H54 (cell line): ENCODE measurements at regions not wholly inside any gene's neighbourhood (a gene's known extent, or its start where the extent isn't known, plus 50 kb on each side); places are given as distances from the start of the nearest gene placed in this dataset.

Experiments
- DNase-seq: peaks from one replicate; pipeline ENCODE4 v3.0.0; 2011; ENCODE audit warnings: low spot score, mixed read lengths; ENCODE audit not compliant: insufficient read length
- FAIRE-seq: peaks from 3 replicates; lab custom pipeline; 2011; peaks lifted over from hg19 to GRCh38; lab: Jason Lieb, UNC
- POLR2A ChIP-seq: IDR thresholded peaks from 2 replicates; pipeline ENCODE4 v1.6.1; 2011; ENCODE audit warnings: low read depth, mild to moderate bottlenecking, low read length

DNA sequence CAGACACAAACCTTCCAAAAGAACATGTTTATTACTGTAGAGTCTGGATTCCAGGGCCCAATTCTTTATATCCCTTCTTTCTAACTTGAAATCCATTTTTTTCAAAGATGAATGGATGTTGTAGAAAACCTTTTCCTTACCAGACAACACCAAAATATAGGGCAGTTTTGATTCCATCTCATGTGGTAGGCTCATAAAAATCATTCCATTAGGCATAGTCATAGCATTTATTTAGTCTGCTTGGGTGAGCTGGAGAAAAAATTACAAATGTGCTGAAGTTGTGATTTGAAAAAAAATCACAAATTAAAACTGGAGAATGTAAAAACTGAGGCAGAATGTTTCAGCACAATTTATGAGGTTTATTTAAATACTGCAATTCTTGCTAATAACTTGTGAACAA is 199.3 kb upstream of the TBC1D5 start:
- no peak for TF ChIP-seq POLR2A
- no peak for DNase-seq
- peak; percentile 60 for FAIRE-seq

DNA sequence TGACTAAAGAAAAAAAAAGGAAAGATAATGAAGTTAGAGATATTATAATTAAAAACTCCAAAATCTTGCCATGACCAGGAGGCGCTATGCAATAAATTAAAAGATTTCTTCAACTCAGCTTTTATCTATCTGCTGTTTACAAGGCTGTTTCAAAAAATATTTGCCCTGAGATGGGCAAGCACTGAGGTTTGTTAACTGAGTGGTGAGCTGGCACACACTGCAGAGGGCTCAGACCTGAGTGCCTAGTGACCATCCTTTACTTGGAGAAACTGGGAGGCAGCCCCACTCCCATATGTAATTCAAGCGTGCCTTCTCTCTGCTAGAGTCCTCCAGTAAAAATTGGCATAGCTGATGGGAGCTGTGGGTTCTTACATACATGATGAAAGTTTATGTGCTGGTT is 198.7 kb upstream of the TBC1D5 start:
- TF ChIP-seq POLR2A: no peak
- peak; percentile 30 for FAIRE-seq
- no peak for DNase-seq

GRCh38 chr3:17939157-17939556 is 196.7 kb upstream of the TBC1D5 start:
- TF ChIP-seq POLR2A: no peak
- FAIRE-seq (no peak), DNase-seq (no peak)

- TF ChIP-seq POLR2A: no peak
- FAIRE-seq: no peak
Observed at GRCh38 chr3:17938313-17938712, 195.9 kb upstream of the TBC1D5 start.

GRCh38 chr3:17936736-17937480 is 194.5 kb upstream of the TBC1D5 start:
- TF ChIP-seq POLR2A: no peak
- FAIRE-seq (peak; percentile 38), DNase-seq (no peak)

More at GRCh38 chr3:17938313-17938712, 195.9 kb upstream of the TBC1D5 start:
- DNase-seq: no peak

- FAIRE-seq: no peak
- no peak for TF ChIP-seq POLR2A
- no peak for DNase-seq
Observed at GRCh38 chr3:17935222-17935621, 192.8 kb upstream of the TBC1D5 start.

GRCh38 chr3:17932136-17932771 is 189.8 kb upstream of the TBC1D5 start:
- DNase-seq (no peak), FAIRE-seq (no peak)
- no peak for TF ChIP-seq POLR2A

- no peak for FAIRE-seq
- no peak for DNase-seq
- TF ChIP-seq POLR2A: no peak
Observed at GRCh38 chr3:17931131-17931530, 188.7 kb upstream of the TBC1D5 start.

DNA sequence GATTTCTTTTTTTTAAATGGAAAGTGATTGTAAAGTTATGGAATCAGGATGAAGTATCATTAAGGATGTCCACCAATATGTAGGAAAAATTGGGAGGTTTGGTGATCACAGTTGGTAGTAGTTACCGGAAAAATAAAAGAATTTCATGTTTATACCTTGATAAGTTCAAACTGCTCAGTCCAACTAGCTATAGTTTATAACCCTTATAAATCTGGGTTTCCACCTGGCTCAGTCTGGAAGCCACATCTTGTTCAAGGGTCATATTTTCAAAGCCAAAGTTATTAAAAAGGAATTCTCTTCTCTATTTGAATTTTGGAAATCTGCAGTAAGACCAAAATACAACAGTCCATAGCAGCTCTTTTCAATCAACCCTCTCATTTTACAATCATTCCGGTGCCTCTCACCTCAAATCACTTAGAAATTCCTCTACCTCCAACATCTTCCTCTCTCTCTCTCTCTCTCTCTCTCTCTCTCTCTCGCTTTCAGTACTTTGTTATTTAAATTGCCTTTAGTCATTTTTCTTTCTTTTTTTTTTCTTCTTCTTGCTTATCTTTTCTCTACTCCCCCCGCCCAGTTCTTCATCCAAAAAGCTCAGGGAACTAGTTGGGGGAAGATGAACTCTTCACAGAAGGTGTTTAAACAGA is 186.2 kb upstream of the TBC1D5 start:
- no peak for FAIRE-seq
- no peak for DNase-seq
- TF ChIP-seq POLR2A: no peak

DNA sequence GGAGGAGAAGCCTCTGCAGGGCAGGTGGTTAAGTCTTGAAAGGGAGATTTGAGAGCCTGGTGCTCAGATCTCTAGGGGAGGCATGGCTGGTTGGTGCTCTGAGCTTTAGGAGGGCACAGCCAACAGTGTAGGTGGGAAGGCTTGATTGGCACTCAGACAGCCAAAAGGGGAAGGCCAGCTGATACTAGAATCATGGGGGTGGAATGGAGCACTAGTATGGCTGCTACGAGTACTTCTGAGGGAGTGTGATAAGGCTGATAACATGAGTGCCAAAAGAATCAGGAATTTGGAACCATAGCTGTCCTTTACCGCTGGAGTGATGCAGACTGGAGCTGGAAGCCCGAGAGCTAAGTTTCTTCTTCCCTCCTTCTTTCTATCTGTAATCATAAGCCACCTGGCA is 184.6 kb upstream of the TBC1D5 start:
- no peak for TF ChIP-seq POLR2A
- FAIRE-seq: no peak
- no peak for DNase-seq

DNA sequence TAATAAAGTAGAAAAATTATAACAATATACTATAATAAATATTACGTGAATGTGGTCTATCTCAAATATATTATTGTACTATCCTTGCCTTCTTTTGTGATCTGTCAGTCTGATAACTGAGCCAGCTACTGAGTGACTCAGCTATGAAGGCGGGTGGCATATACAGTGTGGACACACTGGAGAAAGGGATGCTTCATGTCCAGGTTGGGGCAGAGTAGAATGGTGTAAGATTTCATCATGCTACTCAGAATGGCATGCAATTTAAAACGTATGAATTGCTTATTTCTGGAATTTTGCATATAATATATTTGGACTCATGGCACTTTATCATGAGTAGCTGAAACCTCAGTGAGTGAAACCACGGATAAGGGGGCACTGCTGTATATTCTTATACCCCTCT is 172.9 kb upstream of the TBC1D5 start:
- no peak for TF ChIP-seq POLR2A
- no peak for FAIRE-seq

GRCh38 chr3:17913359-17913758 is 170.9 kb upstream of the TBC1D5 start:
- no peak for FAIRE-seq
- DNase-seq: no peak
- TF ChIP-seq POLR2A: no peak

More for the DNA sequence above, 172.9 kb upstream of the TBC1D5 start:
- no peak for DNase-seq

- FAIRE-seq (no peak), DNase-seq (no peak)
- TF ChIP-seq POLR2A: no peak
Observed at GRCh38 chr3:17911986-17912760, 169.7 kb upstream of the TBC1D5 start.

DNA sequence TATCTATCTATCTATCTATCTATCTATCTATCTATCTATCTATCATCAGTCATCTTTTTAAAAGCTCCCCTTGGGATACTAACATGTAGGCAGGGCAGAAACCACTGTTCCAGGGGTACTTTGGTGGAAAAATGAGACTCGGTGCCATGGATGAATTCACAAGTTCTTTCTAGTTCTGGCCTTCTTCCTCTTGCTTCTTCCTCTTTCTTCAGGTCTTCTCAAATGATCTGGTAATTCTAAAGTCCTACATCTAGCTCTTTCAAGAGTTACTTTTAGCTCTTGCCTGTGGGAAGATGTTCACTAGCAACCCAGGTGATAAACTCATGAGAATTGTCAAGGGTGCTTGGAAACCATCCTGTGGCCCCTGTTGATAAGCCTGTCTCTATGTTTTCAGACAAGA is 168.5 kb upstream of the TBC1D5 start:
- TF ChIP-seq POLR2A: no peak
- FAIRE-seq: no peak
- no peak for DNase-seq
